Testis (tissue), 2 donors: ENCODE measurements at regions not wholly inside any gene's neighbourhood (a gene's known extent, or its start where the extent isn't known, plus 50 kb on each side); places are given as distances from the start of the nearest gene placed in this dataset.

Source experiments
- CTCF ChIP-seq, 3 experiments: fragments of 450-650 bp in 2 of 3; fragments of 200-600 bp in 1 of 3; sonication (generic) in 1 of 3; IDR thresholded peaks; one replicate each; pipeline ENCODE4 v1.5.1; 2016 to 2019; ENCODE audit warnings: antibody characterized with exemption in 3 of 3, mild to moderate bottlenecking in 2 of 3, moderate library complexity in 1 of 3
- POLR2A ChIP-seq: fragments of 450-650 bp; IDR thresholded peaks from one replicate; pipeline ENCODE4 v1.6.1; 2017; ENCODE audit warnings: antibody characterized with exemption, mild to moderate bottlenecking, moderate library complexity

- TF ChIP-seq CTCF (IDR thresholded peaks at IDR 0.05) = no peak
- TF ChIP-seq POLR2A = no peak
These were observed 55.7 kb upstream of the NT5E start for GRCh38 chr6:85394199-85394598.
